ENCODE measurements at regions not wholly inside any gene's neighbourhood (a gene's known extent, or its start where the extent isn't known, plus 50 kb on each side); places are given as distances from the start of the nearest gene placed in this dataset.

DNA sequence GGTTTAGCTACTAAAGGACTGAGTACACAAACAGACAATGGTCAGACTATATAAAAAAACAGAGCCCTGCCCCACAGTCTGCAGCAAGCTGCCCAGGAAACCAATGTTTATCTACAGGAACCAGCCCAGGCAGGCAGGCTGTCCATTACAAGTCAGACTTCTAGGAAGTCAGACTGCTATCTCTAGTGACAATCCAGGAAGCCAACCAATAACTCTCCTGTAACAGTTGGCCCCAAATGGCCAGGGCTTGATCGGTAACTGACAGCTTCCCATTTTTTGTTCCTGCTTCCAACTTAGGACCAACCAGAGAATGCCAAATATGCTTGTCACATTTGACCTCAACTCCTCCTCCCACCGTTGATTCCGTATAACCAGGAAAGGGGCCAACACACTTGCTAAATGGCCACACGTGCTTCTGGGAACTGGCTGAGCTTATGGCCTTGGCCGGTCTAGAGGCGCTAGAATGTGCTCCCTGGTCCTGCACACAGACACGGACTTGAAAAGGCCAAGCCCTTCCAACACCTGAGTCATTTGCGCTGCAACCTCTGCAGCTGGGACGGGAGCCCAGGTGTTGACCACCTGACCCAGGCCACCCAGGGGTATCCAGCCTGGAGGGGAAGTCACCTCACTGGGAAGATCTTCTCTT, 79.6 kb upstream of the CDK20 start:
- H3K18ac ChIP-seq (ENCODE audit: low read depth in 1 of 2, low read length in 2 of 2), result no peak overlapping the region
- H2BK15ac ChIP-seq (ENCODE audit: low read depth, poor library complexity, severe bottlenecking), result no peak overlapping the region
- H3K4me2 ChIP-seq (ENCODE audit: low read length, poor library complexity, severe bottlenecking), result no peak overlapping the region
- 93% methylated on average over 9 of the region's 9 CpGs for WGBS
- no peak overlapping the region for H2BK120ac ChIP-seq (ENCODE audit: low read depth, low read length)
- no peak overlapping the region for H4K8ac ChIP-seq (ENCODE audit: low read length)
- no peaks in the 10 kb centered on the region for H3K79me1 ChIP-seq (replicated peaks; ENCODE audit: low read length, poor library complexity, severe bottlenecking)
- no peak overlapping the region for H2AK5ac ChIP-seq (ENCODE audit: low read length, severe bottlenecking)
- no peak overlapping the region for H3K27ac ChIP-seq (ENCODE audit: low read length, poor library complexity, severe bottlenecking)
- no peak overlapping the region for H3K23ac ChIP-seq (ENCODE audit: low read length in 2 of 2)
- no peak for DNase-seq
- H3K4ac ChIP-seq (ENCODE audit: low read depth in 1 of 2, low read length in 2 of 2), result no peak overlapping the region
- H3K27me3 ChIP-seq (ENCODE audit: control insufficient read depth in 1 of 2, insufficient read depth in 1 of 2, low read length in 2 of 2), result peaks cover 0 to 6% of the 10 kb centered on the region in 2 experiments
- H3K4me3 ChIP-seq (ENCODE audit: insufficient read depth in 1 of 2, low read depth in 1 of 2, low read length in 2 of 2), result no peak overlapping the region
- H2BK5ac ChIP-seq (ENCODE audit: low read depth, low read length, poor library complexity, severe bottlenecking), result no peak overlapping the region
- H3K9ac ChIP-seq (ENCODE audit: low read length), result no peak overlapping the region
- no peak overlapping the region for H3K14ac ChIP-seq (ENCODE audit: low read length in 2 of 2)
- H3K36me3 ChIP-seq (ENCODE audit: control insufficient read depth in 1 of 2, insufficient read depth in 2 of 2, low read depth in 1 of 2, low read length in 2 of 2), result no peaks in the 10 kb centered on the region
- no peaks in the 10 kb centered on the region for H3K9me3 ChIP-seq (ENCODE audit: control insufficient read depth, low read length)
- no peak overlapping the region for H2BK12ac ChIP-seq (ENCODE audit: low read length in 2 of 2)
- peaks cover 7% of the 10 kb centered on the region for H3K4me1 ChIP-seq (ENCODE audit: control insufficient read depth, insufficient read depth, low read depth, low read length)
- H2AFZ ChIP-seq (ENCODE audit: low read depth, low read length), result no peak overlapping the region
- H4K91ac ChIP-seq (ENCODE audit: low read length), result no peak overlapping the region

- Histone ChIP-seq H4K8ac (ENCODE audit: low read length) (peak overlapping the region; percentile 19), H2BK5ac (ENCODE audit: low read depth, low read length, poor library complexity, severe bottlenecking) (no peak overlapping the region), H2AFZ (ENCODE audit: low read depth, low read length) (no peak overlapping the region), H2BK120ac (ENCODE audit: low read depth, low read length) (no peak overlapping the region), H2BK15ac (ENCODE audit: low read depth, poor library complexity, severe bottlenecking) (no peak overlapping the region), H3K4me3 (ENCODE audit: insufficient read depth in 1 of 2, low read depth in 1 of 2, low read length in 2 of 2) (no peak overlapping the region), H4K91ac (ENCODE audit: low read length) (peak overlapping the region; percentile 28), H3K4ac (ENCODE audit: low read depth in 1 of 2, low read length in 2 of 2) (peak overlapping the region in 1 of 2 experiments; percentile 41), H3K18ac (ENCODE audit: low read depth in 1 of 2, low read length in 2 of 2) (peak overlapping the region; percentile 31 to 87), H3K36me3 (ENCODE audit: control insufficient read depth in 1 of 2, insufficient read depth in 2 of 2, low read depth in 1 of 2, low read length in 2 of 2) (no peaks in the 10 kb centered on the region), H3K9ac (ENCODE audit: low read length) (no peak overlapping the region), H3K4me2 (ENCODE audit: low read length, poor library complexity, severe bottlenecking) (no peak overlapping the region), H3K14ac (ENCODE audit: low read length in 2 of 2) (peak overlapping the region in 1 of 2 experiments; percentile 9), H3K27me3 (ENCODE audit: control insufficient read depth in 1 of 2, insufficient read depth in 1 of 2, low read length in 2 of 2) (peaks cover 0 to 6% of the 10 kb centered on the region in 2 experiments), H2AK5ac (ENCODE audit: low read length, severe bottlenecking) (no peak overlapping the region), H3K79me1 (replicated peaks; ENCODE audit: low read length, poor library complexity, severe bottlenecking) (no peaks in the 10 kb centered on the region), H2BK12ac (ENCODE audit: low read length in 2 of 2) (no peak overlapping the region), H3K27ac (ENCODE audit: low read length, poor library complexity, severe bottlenecking) (no peak overlapping the region), H3K9me3 (ENCODE audit: control insufficient read depth, low read length) (no peaks in the 10 kb centered on the region), H3K4me1 (ENCODE audit: control insufficient read depth, insufficient read depth, low read depth, low read length) (peaks cover 7% of the 10 kb centered on the region), H3K23ac (ENCODE audit: low read length in 2 of 2) (no peak overlapping the region)
- DNase-seq, result no peak
- 16% methylated on average over 3 of the region's 5 CpGs for WGBS
These were observed 78.1 kb upstream of the CDK20 start for GRCh38 chr9:88052321-88052965.

DNA sequence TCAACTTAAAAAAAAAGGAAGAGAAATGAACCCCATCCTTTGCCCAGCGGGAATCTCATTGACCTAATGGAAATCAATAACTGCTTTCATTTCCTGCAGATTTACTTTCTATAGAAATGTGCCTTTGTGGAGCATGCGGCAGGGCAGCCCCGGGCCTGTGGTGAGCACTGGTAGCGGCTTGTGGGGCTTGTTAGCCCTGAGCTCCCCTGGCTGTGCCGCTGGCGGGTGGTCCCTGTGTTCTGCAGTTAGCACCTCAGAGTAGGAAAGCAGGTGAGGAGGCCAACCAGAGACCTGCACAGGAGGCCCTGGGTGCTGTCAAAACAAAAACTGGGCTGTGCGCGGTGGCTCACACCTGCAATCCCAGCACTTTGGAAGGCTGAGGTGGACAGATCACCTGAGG, 76.8 kb upstream of the CDK20 start:
- Histone ChIP-seq H3K9me3 (ENCODE audit: control insufficient read depth, low read length) (no peaks in the 10 kb centered on the region), H2AK5ac (ENCODE audit: low read length, severe bottlenecking) (no peak overlapping the region), H3K36me3 (ENCODE audit: control insufficient read depth in 1 of 2, insufficient read depth in 2 of 2, low read depth in 1 of 2, low read length in 2 of 2) (no peaks in the 10 kb centered on the region), H2BK5ac (ENCODE audit: low read depth, low read length, poor library complexity, severe bottlenecking) (no peak overlapping the region), H2BK120ac (ENCODE audit: low read depth, low read length) (no peak overlapping the region), H3K9ac (ENCODE audit: low read length) (no peak overlapping the region), H3K4me2 (ENCODE audit: low read length, poor library complexity, severe bottlenecking) (no peak overlapping the region), H3K18ac (ENCODE audit: low read depth in 1 of 2, low read length in 2 of 2) (no peak overlapping the region), H3K27me3 (ENCODE audit: control insufficient read depth in 1 of 2, insufficient read depth in 1 of 2, low read length in 2 of 2) (peaks cover 0 to 6% of the 10 kb centered on the region in 2 experiments), H3K27ac (ENCODE audit: low read length, poor library complexity, severe bottlenecking) (no peak overlapping the region), H4K91ac (ENCODE audit: low read length) (no peak overlapping the region), H4K8ac (ENCODE audit: low read length) (no peak overlapping the region), H3K4me3 (ENCODE audit: insufficient read depth in 1 of 2, low read depth in 1 of 2, low read length in 2 of 2) (no peak overlapping the region), H2BK15ac (ENCODE audit: low read depth, poor library complexity, severe bottlenecking) (no peak overlapping the region), H3K23ac (ENCODE audit: low read length in 2 of 2) (no peak overlapping the region), H2BK12ac (ENCODE audit: low read length in 2 of 2) (no peak overlapping the region), H3K79me1 (replicated peaks; ENCODE audit: low read length, poor library complexity, severe bottlenecking) (no peaks in the 10 kb centered on the region), H2AFZ (ENCODE audit: low read depth, low read length) (no peak overlapping the region), H3K14ac (ENCODE audit: low read length in 2 of 2) (no peak overlapping the region), H3K4me1 (ENCODE audit: control insufficient read depth, insufficient read depth, low read depth, low read length) (peaks cover 3% of the 10 kb centered on the region), H3K4ac (ENCODE audit: low read depth in 1 of 2, low read length in 2 of 2) (no peak overlapping the region)
- 97% methylated on average over 8 of the region's 8 CpGs for WGBS
- DNase-seq, result no peak

GRCh38 chr9:88049677-88050307, 75.5 kb upstream of the CDK20 start:
- H3K4me3 ChIP-seq (ENCODE audit: insufficient read depth in 1 of 2, low read depth in 1 of 2, low read length in 2 of 2), result no peak overlapping the region
- H2BK5ac ChIP-seq (ENCODE audit: low read depth, low read length, poor library complexity, severe bottlenecking), result no peak overlapping the region
- no peaks in the 10 kb centered on the region for H3K36me3 ChIP-seq (ENCODE audit: control insufficient read depth in 1 of 2, insufficient read depth in 2 of 2, low read depth in 1 of 2, low read length in 2 of 2)
- H3K27me3 ChIP-seq (ENCODE audit: control insufficient read depth in 1 of 2, insufficient read depth in 1 of 2, low read length in 2 of 2), result peaks cover 0 to 6% of the 10 kb centered on the region in 2 experiments
- H3K23ac ChIP-seq (ENCODE audit: low read length in 2 of 2), result no peak overlapping the region
- H4K8ac ChIP-seq (ENCODE audit: low read length), result no peak overlapping the region
- H3K4ac ChIP-seq (ENCODE audit: low read depth in 1 of 2, low read length in 2 of 2), result no peak overlapping the region
- peaks cover 4% of the 10 kb centered on the region for H3K9me3 ChIP-seq (ENCODE audit: control insufficient read depth, low read length)
- H3K27ac ChIP-seq (ENCODE audit: low read length, poor library complexity, severe bottlenecking), result no peak overlapping the region
- no peak for DNase-seq
- H2AFZ ChIP-seq (ENCODE audit: low read depth, low read length), result no peak overlapping the region
- H2BK12ac ChIP-seq (ENCODE audit: low read length in 2 of 2), result no peak overlapping the region
- WGBS, result 90% methylated on average over 14 of the region's 14 CpGs
- H2BK120ac ChIP-seq (ENCODE audit: low read depth, low read length), result no peak overlapping the region
- no peak overlapping the region for H4K91ac ChIP-seq (ENCODE audit: low read length)
- H3K9ac ChIP-seq (ENCODE audit: low read length), result no peak overlapping the region
- H2BK15ac ChIP-seq (ENCODE audit: low read depth, poor library complexity, severe bottlenecking), result no peak overlapping the region
- peaks cover 3% of the 10 kb centered on the region for H3K4me1 ChIP-seq (ENCODE audit: control insufficient read depth, insufficient read depth, low read depth, low read length)
- no peak overlapping the region for H3K18ac ChIP-seq (ENCODE audit: low read depth in 1 of 2, low read length in 2 of 2)
- H3K14ac ChIP-seq (ENCODE audit: low read length in 2 of 2), result no peak overlapping the region
- H3K4me2 ChIP-seq (ENCODE audit: low read length, poor library complexity, severe bottlenecking), result no peak overlapping the region
- no peaks in the 10 kb centered on the region for H3K79me1 ChIP-seq (replicated peaks; ENCODE audit: low read length, poor library complexity, severe bottlenecking)
- no peak overlapping the region for H2AK5ac ChIP-seq (ENCODE audit: low read length, severe bottlenecking)

Measured in mesenchymal stem cell (in vitro differentiated cells and primary cell).